ENCODE measurements at regions not wholly inside any gene's neighbourhood (a gene's known extent, or its start where the extent isn't known, plus 50 kb on each side); places are given as distances from the start of the nearest gene placed in this dataset.

DNA sequence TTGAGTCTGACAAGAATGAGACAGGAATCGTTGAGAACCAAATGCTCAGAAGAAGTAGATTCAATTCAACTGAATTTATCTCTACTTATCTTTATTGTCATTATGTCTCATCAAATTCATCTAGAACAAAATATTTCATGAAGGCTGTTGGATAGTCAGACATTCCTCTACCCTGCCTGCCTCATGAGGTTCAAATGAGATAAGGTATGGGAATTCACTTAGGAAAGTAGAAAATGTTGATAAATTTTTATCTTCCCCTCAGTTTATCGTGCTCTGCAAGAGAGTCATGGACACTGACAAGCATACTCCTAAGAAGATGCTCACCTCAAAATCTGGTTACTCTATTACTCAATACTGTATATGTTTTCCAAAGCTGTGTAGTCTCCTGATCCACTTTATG, 149.7 kb upstream of the CDIN1 start:
- TF ChIP-seq, protein P1, sequence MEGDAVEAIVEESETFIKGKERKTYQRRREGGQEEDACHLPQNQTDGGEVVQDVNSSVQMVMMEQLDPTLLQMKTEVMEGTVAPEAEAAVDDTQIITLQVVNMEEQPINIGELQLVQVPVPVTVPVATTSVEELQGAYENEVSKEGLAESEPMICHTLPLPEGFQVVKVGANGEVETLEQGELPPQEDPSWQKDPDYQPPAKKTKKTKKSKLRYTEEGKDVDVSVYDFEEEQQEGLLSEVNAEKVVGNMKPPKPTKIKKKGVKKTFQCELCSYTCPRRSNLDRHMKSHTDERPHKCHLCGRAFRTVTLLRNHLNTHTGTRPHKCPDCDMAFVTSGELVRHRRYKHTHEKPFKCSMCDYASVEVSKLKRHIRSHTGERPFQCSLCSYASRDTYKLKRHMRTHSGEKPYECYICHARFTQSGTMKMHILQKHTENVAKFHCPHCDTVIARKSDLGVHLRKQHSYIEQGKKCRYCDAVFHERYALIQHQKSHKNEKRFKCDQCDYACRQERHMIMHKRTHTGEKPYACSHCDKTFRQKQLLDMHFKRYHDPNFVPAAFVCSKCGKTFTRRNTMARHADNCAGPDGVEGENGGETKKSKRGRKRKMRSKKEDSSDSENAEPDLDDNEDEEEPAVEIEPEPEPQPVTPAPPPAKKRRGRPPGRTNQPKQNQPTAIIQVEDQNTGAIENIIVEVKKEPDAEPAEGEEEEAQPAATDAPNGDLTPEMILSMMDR (conservative IDR thresholded peaks at IDR 0.05) = no peak
- no peak for TF ChIP-seq ZFX (IDR thresholded peaks at IDR 0.05)

Measured in C4-2B (cell line).